Stimulated activated CD4-positive, alpha-beta T cell treated with anti-CD3 and anti-CD28 coated beads, Interleukin-4, amount 100 ng/mL, for 4 hours (primary cell): ENCODE measurements at regions not wholly inside any gene's neighbourhood (a gene's known extent, or its start where the extent isn't known, plus 50 kb on each side); places are given as distances from the start of the nearest gene placed in this dataset.
"Not testable (repeated sequence)": the region's sequence is repeated elsewhere in the genome, so short reads cannot be mapped to it uniquely, and the experiment has no call there.

ENCODE experiments used
- DNase-seq, 2 experiments: peaks; one replicate each; pipeline ENCODE4 v3.0.0-alpha.2; 2020

DNA sequence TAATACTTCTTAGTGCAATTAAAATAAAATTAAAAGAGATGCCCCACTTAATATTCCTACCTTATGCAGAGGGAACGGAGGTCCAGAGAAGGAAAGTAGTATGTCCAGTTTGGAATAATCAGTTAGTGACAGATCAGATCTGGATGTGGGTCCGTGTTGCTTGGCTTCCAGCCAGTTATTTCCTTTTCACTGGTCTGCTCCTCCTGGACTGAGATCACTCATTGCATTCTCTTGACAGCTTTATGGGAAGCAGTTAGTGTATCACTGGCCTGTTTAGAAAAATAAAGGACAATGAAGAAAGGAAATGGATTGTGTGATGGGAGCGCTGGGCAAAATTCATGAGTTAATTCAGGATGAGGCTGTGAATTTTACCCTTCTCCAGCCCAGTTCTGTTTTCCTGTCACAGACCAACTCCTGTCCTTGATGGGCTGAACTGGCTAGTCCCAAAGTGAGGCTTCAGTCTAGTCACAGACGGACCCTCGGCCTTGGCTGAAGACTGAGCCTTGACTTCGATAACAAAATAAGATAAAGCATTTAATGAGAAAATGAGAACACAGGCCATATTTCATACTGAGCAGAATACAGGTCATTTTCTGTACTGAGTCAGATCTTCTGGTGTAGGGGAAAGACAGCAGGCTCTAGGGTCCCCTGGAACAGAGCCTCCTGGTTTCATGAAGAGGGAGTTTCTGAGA, 85.2 kb upstream of the TRABD2B start:
- no peak for DNase-seq

DNA sequence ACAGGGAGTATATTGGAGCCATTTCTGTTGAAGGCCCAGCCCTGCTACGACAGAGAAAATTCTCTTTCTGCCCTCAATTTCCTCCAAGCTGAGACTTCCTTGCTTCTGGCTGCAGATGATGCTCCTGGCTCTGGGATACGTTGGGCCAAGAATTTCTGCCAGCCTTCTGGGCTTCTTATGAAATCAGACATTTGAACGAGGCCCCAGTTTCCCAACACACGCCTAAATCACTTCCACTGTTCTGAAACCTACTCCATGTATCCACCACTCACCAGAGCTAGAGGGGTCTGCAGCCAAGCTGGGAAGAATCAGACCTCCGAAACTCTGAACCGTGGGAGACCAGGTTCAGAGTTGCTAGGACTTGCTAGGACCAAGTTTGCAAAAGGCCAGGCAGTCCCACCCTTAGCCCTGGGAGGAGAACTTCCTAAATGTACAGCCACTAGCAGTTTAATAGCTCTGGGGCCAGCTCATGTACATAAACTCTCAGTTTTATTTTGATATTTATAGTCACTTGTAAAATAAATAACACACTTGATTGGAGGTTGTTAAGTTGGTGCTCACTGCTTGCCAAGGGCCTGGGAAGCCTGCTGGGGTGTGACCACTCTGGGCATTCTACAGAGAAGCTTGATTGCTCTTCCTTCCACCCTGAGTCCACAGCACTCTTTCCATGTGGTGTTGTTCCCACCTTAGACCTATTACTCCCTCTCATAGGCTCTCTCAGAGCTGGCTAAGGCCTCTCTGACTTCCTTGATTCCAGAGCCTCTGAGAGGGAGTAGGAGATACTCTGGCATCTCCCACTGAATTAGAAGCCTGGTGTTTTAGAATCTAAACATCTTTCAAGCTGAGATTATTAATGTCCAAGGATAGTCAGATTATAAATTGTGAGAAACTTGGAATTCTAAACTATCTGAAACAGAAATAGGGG, 83.4 kb upstream of the TRABD2B start:
- DNase-seq: no peak

DNA sequence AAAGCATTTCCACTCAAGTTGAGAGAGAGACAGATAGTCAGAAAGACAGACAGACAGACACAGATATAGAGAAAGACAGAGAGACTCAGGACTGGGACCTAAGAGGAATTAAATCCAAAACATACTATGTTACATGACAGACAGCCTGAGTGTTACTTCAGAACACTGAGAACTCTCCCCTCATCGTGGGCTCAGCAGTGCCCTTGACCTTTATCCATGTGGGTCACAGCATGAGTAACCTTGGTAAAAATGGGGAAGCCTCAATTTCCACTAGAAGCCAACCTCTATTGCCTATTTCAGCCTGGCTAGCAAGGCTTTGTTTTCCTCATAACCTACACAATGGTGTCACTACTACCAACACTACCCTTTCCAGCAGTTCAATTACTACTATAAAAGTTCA, 81.9 kb upstream of the TRABD2B start:
- DNase-seq: no peak

DNA sequence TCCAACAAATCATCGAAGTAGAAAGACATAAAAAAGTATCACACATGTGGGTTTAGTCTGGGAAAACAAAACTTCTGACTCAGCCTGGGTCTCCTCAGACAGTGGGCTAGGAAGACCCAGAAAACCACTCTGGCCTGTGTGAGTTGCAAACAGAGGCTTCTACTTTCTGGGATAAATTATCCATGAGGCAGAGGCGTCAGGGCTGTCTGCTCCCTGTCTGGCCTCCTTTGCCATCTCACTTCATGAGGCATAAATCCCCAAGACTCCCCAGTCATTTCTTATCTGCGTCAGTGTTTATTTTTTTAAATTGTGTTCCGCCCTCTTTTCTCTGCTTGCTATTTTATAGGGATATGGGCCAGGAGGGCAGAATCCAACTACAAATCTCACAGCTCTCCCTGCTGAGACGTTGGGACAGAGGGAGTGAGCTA, 80.6 kb upstream of the TRABD2B start:
- DNase-seq: no peak

DNA sequence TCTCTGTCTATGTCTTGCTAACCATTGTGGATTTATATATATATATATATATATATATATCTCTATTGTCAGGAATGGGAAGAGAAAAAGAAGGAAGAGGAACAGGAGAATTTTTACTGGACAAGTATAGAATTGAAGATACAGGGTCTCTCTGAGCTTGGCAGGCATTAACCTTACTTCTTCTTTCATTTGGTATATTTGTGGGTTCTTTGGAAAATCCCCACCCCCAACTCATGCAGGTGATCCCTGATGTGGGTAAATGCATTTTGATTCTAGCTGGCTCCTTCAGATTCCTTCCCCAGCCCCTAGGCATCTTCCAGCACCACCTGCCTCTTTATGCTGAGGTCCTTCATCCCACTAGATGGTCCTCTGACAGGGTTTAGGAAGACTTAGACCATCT, 78.8 kb upstream of the TRABD2B start:
- no peak for DNase-seq

DNA sequence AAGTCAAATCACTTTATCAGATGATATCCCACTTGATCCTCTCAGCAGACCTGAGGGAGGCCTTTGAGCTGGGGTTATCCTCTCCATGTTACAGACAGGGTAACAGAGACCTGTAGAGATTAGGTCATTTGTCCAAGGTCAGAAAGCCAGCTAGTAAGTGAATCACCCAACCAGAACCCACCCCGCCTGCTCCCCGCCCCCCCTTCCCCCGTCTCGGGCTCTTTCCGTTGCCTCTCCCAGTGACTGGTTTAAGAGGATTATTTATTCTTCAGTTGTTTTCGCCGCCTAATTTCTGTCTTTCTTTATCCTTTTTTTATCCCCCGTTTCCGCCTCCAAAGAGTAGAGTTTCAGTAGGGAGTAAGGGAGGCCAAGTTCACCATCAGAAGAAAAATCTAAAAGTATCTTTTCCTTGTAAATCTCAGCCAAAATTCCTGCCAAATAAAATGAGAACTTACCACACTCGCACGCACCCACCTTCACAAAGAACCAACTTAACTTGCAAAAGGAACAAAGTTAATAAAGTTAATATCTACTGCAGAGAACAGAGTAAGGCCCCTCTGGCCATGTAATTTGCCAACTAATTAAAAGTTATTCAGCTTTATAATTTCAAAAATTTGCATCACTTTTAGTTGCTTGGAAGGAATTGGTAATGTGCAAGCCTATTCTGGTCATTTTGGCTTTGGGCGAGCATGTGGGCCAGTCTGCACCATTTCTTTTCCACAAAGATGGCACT, 76.8 kb upstream of the TRABD2B start:
- DNase-seq: no peak

DNA sequence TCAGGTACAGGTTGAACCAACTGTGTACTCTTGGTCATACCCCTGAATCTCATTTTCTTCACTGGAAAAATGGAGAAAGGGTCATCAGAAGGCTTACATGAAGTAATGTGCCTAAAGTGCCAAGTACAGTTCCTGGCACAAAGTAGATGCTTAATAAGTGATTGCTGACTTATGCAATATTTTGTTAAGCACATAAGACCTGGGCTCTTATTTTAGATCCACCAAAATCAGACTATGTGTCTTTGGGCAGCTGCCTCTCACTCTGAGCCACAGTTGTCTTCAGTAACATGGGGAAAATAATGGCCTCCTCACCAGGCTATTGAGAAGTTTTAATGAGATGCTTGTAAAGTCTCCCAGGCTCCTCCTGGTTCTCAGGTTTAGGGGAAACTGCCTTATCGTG, 74.3 kb upstream of the TRABD2B start:
- no peak for DNase-seq

DNA sequence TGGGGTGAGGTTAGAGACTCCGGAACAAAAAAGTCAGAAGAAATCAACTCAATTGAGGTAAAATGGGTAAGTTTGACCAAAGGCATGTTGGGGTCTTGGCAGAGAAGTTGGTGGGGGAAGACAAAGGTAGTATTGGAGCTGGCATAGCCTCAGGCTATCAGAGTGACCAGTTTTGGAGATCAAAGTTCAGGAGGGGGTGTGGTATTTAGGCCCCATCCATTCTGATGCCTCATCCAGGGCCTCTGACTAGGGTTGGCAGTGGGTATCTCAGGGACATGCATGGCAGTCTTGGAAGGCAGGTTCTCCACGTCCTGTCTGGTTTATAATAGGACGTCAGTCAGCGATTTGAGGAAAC, 73.2 kb upstream of the TRABD2B start:
- DNase-seq: no peak

DNA sequence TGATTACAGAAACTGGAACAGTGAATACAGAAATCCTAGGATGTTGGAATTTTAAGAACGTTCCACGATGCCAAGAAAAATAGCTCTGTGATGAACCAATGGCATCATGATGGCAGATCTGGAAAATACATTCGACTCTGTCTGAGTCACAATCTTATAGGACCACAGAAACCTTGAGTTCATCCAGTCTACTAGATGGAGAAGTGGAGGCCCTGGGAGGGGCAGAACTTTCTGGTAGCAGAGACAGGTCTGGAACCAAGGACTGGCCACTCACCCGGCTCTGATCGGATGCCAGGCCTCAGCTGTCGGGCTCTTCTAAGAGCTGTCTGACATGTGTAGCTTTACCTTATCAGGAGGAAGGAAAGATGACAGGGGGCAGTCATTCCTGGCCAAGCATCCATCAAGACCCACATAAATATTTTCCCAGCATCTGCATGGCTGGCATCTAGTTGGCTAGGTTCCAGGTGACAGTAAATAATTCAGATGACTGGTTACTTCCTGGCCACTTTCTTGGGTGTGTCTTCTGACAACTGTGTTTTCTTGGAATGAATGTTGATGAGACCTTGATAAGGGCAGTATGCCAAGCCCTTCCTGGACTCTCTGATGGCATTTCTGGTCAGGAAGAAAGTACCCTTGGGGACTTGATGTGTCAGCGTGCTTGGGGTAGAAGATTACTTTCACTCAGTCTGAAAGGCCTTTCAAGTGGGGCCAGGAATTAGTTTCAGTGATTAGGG, 72.6 kb upstream of the TRABD2B start:
- no peak for DNase-seq

DNA sequence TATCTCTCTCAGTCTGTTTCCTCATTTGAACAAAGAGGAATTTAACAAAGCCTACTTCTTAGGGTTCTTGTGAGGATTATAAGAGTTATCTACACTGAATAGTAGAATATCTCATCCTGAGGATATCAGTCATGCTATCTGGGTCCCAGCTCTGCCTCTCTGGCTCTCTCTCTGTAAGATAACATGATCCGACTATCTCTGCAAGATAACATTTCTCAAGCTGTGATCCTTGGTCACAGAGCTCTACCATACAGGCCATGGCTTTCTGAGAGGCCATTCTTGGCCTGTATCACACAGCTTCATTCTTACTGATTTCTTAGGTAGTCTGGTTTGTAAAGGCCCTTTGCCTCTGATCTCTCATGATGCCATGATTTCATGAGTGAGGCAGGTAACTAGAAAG, 71.0 kb upstream of the TRABD2B start:
- DNase-seq: no peak

DNA sequence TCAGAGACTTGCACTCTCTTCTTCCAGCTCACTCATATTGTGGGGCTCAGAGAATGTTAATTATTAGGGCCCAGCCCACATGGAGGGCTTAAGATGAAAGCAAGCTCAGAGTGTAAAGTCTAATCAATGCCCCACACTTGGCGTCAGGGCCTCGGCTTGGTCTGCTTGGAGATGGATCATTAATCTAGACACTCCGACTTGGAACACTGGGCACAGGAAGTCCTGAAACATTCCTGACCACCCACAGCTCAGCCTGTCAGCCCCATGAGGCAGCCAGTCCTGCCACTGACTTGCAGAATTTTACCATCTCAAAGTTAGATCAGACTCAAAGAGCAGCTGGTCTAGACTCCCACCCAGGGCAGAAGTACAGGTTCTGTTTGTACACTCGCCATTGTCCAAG, 69.8 kb upstream of the TRABD2B start:
- DNase-seq: no peak

DNA sequence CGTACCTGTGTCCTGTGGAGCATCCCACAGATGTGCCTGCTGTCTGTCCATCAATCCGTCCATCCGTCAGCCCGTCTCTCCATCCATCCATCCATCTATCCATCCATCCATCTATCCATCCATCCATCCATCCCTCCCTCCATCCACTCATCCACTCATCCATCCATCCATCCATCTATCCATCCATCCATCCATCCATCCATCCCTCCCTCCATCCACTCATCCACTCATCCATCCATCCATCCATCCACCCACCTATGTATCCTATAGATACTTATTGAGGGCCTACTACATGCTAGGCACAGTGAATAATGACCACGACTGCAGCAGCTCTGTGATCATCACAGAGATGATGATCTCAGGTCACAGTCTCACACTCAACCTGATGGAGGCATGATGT, 67.5 kb upstream of the TRABD2B start:
- DNase-seq: not testable (repeated sequence)

DNA sequence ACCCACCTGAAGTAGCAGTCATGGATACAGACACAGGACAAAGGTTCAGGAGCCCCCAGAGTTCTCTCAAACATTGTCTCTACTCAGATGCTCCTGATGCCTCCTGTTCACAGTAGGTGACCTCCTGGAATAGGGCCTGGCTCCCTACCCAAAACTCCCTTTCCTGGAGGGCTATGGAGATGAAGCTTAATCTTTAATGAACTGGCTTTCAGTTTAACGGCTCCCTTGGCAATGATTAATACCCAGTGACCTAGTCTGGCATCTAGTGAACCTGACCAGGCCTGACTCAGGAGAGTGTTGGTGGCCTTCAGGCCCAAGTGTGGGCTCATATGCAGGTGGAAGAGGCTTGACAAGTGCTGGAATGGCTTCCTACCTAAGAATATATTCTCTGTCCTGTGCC, 65.2 kb upstream of the TRABD2B start:
- no peak for DNase-seq

DNA sequence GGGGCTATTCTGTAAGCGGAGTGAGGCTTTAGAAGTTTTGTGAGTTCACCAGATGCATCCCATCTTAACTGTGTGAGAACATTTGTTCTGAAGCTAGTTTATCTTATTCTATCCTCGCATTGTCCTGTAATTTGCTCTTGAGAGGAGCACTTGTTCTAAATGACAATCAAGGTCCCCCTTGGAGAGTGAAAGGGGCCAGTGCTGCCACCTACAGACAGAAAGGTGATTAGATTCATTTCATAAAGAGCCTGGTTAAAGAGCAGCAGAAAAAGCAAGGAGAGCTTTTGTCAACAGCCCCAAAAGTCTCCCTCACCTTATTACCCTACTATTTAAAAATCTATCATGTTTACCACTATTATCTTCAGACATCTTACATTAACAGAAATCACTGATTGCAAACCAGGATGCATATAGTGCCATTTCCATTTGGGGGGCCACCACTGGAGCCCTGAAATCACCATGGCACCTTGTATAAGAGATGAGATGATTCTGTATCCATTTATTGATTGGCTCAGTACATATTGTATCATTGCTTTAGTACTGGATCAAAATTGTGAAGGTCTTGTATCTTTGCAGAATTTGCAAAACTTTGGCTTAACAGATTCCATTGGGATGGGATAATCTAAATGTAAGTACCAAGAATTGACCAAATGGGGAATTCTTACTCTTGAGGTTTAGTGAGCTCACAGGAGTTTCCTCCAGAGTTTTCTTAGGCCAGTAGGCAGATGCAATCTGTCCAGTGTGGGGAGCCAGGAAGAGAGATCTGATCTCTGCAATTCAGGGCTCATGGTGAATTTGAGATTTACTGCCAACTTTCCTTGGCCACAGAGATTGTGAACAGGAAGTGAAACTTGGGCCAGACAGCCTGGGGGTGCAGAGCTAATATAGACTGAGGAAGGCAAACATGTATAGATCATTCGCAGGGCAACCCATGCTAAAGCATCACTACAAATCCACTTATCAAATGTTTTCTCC, 64.3 kb upstream of the TRABD2B start:
- DNase-seq: no peak

DNA sequence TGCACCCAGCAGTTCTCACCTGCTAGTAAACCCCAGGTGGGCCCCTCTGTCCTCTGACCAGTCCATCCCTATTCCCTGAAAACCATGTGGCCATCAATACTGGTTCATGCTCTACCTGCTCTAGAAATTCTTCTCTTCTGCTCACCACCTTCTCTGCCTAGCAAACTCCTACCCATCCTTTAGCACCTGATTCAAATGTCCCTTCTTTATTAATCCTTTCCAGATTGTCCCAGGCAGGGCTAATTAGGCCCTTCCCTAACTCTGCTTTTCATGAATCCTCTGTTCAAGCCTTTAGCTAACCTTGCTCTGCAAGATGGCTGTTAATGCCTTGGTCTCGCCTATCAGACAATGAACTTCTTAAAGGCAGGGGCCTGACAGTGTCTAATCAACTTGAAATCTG, 62.1 kb upstream of the TRABD2B start:
- no peak for DNase-seq

DNA sequence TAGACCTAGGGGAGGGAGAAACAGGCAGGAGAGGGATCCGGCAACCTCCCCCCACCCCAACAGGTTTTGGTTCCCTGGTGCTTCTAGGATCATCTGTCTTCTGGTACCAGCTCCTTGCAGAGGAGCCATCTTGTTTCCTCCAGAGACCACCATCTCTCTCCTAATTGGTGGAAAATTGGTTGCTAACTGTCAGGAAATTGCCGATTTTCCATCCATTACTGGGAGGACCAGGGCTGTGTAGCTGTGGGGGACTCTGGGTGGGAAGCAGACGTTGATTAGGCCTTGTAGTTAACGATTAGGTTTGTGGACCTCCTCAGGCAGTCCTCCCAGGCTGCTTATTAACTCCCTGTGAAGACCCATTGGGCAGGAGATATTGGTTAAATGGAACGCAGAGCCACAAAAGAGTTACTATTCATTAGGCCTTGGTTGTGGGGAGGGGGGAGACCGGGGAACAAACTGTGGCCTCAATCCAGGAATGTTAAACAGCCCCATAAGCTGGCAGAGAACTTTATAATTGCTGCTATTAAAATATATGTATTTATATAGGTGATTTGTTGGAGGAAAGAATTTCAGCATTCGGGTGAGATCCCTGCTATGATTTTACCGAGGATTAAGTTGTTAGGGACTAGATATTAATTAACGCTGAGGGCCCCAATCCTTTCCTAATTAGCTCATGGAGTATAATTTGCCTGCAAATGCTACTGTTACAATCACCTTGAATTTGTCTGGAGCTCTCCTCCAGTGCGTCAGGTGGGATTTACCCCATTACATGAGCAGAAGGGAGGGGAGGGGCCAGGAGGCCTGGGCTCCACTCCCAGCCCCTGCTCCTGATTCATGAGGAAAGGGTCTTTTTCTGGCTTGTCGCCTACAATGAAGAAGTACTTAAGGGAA, 61.2 kb upstream of the TRABD2B start:
- DNase-seq: no peak

DNA sequence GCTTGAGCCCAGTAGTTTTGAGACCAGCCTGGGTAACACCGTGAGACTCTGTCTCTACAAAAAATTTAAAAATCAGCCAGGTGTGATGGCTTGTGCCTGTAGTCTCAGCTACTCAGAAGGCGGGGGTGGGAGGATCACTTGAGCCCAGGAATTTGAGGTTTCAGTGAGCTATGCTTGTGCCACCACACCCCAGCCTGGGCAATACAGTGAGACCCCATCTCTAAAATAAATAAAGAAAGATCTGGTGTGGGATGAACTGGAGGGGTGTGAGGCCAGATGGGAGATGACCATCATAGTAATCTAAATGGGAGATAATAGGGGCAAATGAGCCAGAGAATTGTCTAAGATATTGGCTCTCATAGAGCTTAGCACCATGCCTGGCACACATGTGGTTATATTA, 60.1 kb upstream of the TRABD2B start:
- DNase-seq: no peak

DNA sequence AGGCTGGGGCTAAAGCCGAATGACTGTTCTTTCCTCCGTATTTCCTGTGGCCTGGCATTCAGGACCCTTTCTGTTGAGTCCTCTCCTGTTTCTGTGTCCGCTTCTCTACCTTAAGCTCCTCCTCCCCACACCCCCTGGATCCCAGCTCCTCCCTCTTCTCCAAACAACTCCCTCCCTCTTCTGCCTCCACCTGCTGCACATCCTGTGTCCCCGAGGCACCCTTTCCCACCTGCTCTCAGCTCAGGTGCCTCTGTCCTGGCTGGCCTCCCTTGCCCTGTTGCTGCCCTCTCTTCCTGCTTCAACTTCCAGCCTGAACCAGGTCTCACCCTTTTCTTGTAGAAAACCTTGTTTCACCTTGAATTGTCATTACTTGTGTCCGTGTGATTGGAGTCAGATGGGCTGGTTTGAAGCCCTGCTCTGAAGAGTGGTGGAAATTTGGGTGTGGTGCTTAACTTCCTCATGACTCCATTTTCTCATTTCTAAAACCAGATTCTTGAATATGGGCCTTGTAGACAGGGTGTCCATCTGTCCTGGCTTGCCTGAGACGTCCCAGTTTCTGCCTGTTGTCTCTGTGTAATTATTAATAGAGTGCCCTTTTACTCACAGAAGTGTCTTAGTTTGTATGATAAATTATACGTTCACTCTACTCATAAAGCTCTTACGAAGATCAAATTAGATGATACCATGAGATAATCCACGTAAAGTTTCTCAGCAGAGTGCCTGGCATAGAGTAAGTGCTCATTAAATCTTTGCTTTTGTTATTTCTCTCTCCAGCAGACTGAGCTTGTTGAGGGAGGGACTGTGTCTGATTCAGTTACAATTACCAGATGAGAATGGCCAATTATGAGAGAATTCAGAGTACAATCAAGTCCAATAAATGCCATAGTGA, 58.9 kb upstream of the TRABD2B start:
- DNase-seq: no peak

DNA sequence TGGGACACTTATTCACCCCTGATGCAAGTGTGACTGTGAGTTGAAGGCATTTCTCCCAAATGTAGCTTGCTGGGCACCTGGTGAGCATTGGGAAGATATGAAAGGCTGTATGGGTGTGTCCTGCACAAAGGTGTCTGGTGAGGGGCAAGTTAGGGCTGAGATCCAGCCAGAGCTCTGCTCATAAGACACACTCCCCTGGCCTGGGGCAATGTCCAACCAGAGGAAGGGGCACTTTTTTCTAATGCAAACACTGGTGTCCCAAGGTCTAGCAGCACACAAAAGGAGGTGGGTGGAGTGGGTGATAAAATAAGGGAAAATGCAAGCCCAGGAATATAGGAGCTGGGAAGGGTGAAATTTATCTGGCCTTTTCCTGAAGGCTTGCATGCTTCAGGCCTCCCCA, 57.0 kb upstream of the TRABD2B start:
- no peak for DNase-seq

DNA sequence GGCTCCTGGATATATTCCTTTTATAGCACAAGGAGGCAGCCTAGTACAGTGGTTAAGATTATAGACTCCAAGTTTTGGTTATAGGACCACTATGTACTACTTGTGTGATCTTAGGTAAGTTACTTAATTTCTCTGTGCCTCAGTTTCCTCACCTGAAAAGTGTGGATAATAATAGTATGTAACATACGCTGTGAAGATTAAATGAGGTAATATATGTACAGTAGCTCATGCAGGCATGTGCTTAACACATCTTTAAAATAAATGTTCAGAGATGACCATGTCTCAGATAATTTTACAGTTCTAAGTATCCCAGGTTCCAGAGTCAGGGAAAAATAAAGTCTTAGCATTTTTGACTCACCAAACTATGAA, 55.7 kb upstream of the TRABD2B start:
- DNase-seq: no peak
